SIG-M5 treated with dmso at 0.1 percent for 504 hours (cell line): ENCODE measurements at regions not wholly inside any gene's neighbourhood (a gene's known extent, or its start where the extent isn't known, plus 50 kb on each side); places are given as distances from the start of the nearest gene placed in this dataset.

Experiments used
- DNase-seq: peaks from one replicate; lab custom pipeline; 2025; ENCODE audit not compliant: unreplicated experiment; lab: John Stamatoyannopoulos, UW

- DNase-seq: peak; percentile 85
Observed at GRCh38 chr1:239816081-239816782, 275.5 kb upstream of the FMN2 start.

- no peak for DNase-seq
Observed at GRCh38 chr1:239817276-239817675, 274.4 kb upstream of the FMN2 start.

GRCh38 chr1:239817801-239818200, 273.9 kb upstream of the FMN2 start:
- DNase-seq: no peak

GRCh38 chr1:239819096-239819495, 272.6 kb upstream of the FMN2 start:
- DNase-seq: no peak

GRCh38 chr1:239819756-239820250, 271.9 kb upstream of the FMN2 start:
- DNase-seq: no peak

GRCh38 chr1:239823852-239824251, 267.8 kb upstream of the FMN2 start:
- DNase-seq: no peak

- no peak for DNase-seq
Observed at GRCh38 chr1:239826211-239826610, 265.5 kb upstream of the FMN2 start.

- no peak for DNase-seq
Observed at GRCh38 chr1:239826736-239827135, 264.9 kb upstream of the FMN2 start.

- DNase-seq: no peak
Observed at GRCh38 chr1:239829535-239829934, 262.1 kb upstream of the FMN2 start.

- DNase-seq: no peak
Observed at GRCh38 chr1:239831577-239832355, 259.9 kb upstream of the FMN2 start.

GRCh38 chr1:239833723-239834122, 258.0 kb upstream of the FMN2 start:
- no peak for DNase-seq

- no peak for DNase-seq
Observed at GRCh38 chr1:239835946-239836440, 255.7 kb upstream of the FMN2 start.

- DNase-seq: no peak
Observed at GRCh38 chr1:239840336-239840735, 251.3 kb upstream of the FMN2 start.

GRCh38 chr1:239840790-239841189, 250.9 kb upstream of the FMN2 start:
- no peak for DNase-seq

GRCh38 chr1:239841631-239842030, 250.1 kb upstream of the FMN2 start:
- DNase-seq: peak; percentile 44

- no peak for DNase-seq
Observed at GRCh38 chr1:239843541-239843940, 248.1 kb upstream of the FMN2 start.

- no peak for DNase-seq
Observed at GRCh38 chr1:239844833-239845232, 246.8 kb upstream of the FMN2 start.

GRCh38 chr1:239854922-239855321, 236.8 kb upstream of the FMN2 start:
- no peak for DNase-seq

- no peak for DNase-seq
Observed at GRCh38 chr1:239856067-239856466, 235.6 kb upstream of the FMN2 start.

- no peak for DNase-seq
Observed at GRCh38 chr1:239856924-239857323, 234.8 kb upstream of the FMN2 start.

- peak; percentile 35 for DNase-seq
Observed at GRCh38 chr1:239858057-239858456, 233.6 kb upstream of the FMN2 start.

- DNase-seq: no peak
Observed at GRCh38 chr1:239858529-239858928, 233.2 kb upstream of the FMN2 start.
